HG02981 (cell line): ENCODE measurements at regions not wholly inside any gene's neighbourhood (a gene's known extent, or its start where the extent isn't known, plus 50 kb on each side); places are given as distances from the start of the nearest gene placed in this dataset.

Experiments used
- ATAC-seq: cut with Tn5 transposase; IDR thresholded peaks from one replicate; pipeline ENCODE4 v1.9.1; 2021; ENCODE audit warnings: mild to moderate bottlenecking, moderate library complexity; ENCODE audit not compliant: unreplicated experiment

GRCh38 chr6:40803897-40804702, 216.9 kb upstream of the LRFN2 start:
- no peak for ATAC-seq

GRCh38 chr6:40802481-40802880, 215.3 kb upstream of the LRFN2 start:
- ATAC-seq = no peak

GRCh38 chr6:40799296-40800140, 212.4 kb upstream of the LRFN2 start:
- no peak for ATAC-seq

GRCh38 chr6:40798069-40798770, 211.1 kb upstream of the LRFN2 start:
- no peak for ATAC-seq

- ATAC-seq = no peak
Observed at GRCh38 chr6:40796260-40797221, 209.4 kb upstream of the LRFN2 start.

GRCh38 chr6:40794586-40794985, 207.4 kb upstream of the LRFN2 start:
- no peak for ATAC-seq

- ATAC-seq = no peak
Observed at GRCh38 chr6:40792183-40792582, 205.0 kb upstream of the LRFN2 start.

- ATAC-seq = no peak
Observed at GRCh38 chr6:40791004-40791403, 203.8 kb upstream of the LRFN2 start.

- no peak for ATAC-seq
Observed at GRCh38 chr6:40788661-40789655, 201.8 kb upstream of the LRFN2 start.

GRCh38 chr6:40782355-40782754, 195.2 kb upstream of the LRFN2 start:
- ATAC-seq = no peak

GRCh38 chr6:40780637-40781036, 193.5 kb upstream of the LRFN2 start:
- ATAC-seq = no peak

- no peak for ATAC-seq
Observed at GRCh38 chr6:40779409-40779808, 192.2 kb upstream of the LRFN2 start.

- no peak for ATAC-seq
Observed at GRCh38 chr6:40778918-40779317, 191.8 kb upstream of the LRFN2 start.

- ATAC-seq = no peak
Observed at GRCh38 chr6:40778196-40778595, 191.0 kb upstream of the LRFN2 start.

- no peak for ATAC-seq
Observed at GRCh38 chr6:40774932-40775331, 187.8 kb upstream of the LRFN2 start.

- ATAC-seq = no peak
Observed at GRCh38 chr6:40770794-40771193, 183.6 kb upstream of the LRFN2 start.

- no peak for ATAC-seq
Observed at GRCh38 chr6:40764726-40765125, 177.6 kb upstream of the LRFN2 start.

GRCh38 chr6:40762981-40763380, 175.8 kb upstream of the LRFN2 start:
- ATAC-seq = no peak

- no peak for ATAC-seq
Observed at GRCh38 chr6:40760887-40761286, 173.7 kb upstream of the LRFN2 start.
